MG63 (cell line): ENCODE measurements at regions not wholly inside any gene's neighbourhood (a gene's known extent, or its start where the extent isn't known, plus 50 kb on each side); places are given as distances from the start of the nearest gene placed in this dataset.

Source experiments
- DNase-seq: peaks from one replicate; pipeline ENCODE4 v3.0.0-alpha.2; 2020
- H3K27me3 ChIP-seq: fragments of 250-450 bp; sonication (Bioruptor Pico); 2 replicates; pipeline ENCODE4 v1.5.1; 2020; ENCODE audit warnings: mild to moderate bottlenecking, moderate library complexity
- H3K36me3 ChIP-seq: fragments of 250-450 bp; sonication (Bioruptor Pico); 2 replicates; pipeline ENCODE4 v1.5.1; 2020; ENCODE audit warnings: mild to moderate bottlenecking, moderate library complexity
- H3K4me3 ChIP-seq: fragments of 250-450 bp; sonication (Bioruptor Pico); 2 replicates; pipeline ENCODE4 v1.5.1; 2020; ENCODE audit warnings: mild to moderate bottlenecking, moderate library complexity
- H3K9me3 ChIP-seq: fragments of 250-450 bp; sonication (Bioruptor Pico); 2 replicates; pipeline ENCODE4 v1.5.1; 2020; ENCODE audit warnings: mild to moderate bottlenecking, moderate library complexity

DNA sequence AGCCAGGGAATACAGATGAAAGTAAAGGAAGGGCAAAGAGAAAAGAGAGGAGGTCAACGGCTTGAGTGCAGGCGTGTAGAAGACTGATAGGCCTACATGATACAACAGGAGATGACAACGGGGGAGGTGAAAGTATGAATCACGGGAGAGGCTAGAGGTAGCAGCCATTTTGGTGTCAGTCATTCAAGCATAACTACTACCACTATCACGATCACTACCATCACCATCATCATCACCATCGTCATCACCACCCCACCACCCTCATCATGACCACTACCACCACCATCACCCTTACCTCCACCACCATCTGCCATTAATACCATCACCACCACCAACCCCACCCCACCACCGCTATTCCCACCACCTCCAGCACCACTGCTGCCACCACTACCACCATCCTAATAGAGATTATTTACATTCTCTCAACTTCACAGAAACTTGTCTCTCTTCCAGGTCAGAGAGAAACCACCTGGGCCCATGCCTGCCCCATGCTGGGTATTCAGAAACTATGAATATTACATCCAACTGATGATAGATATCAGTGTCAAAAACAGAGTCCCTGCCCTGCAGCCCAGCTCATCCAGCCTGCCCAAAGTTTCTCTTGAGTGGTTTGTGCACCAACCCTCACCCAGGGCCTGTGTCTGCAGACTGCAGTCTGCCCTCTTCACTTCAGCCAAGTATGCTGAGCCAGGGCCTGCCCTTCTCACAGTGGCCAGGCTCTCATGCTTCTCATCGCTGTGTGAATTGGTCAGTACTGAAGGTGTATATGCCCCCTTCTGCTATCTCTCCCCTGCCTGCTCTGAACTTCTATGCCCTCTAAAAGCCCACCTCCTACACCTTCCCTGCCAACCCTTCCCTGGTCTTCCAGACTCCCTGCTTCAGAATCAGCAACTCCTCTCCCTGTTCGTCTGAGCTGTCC lies 215.6 kb upstream of the TLE3 start:
- Histone ChIP-seq H3K9me3 (0 out of 2 replicates have a peak, but pooled peaks cover 2% of the 10 kb centered on the region), H3K4me3 (no peak overlapping the region), H3K27me3 (no peaks in the 10 kb centered on the region), H3K36me3 (no peaks in the 10 kb centered on the region)
- DNase-seq = no peak

- Histone ChIP-seq H3K36me3 (no peaks in the 10 kb centered on the region), H3K9me3 (0 out of 2 replicates have a peak, but pooled peaks cover 2% of the 10 kb centered on the region), H3K4me3 (no peak overlapping the region), H3K27me3 (no peaks in the 10 kb centered on the region)
- no peak for DNase-seq
Measured at GRCh38 chr15:70311821-70312220, 214.1 kb upstream of the TLE3 start.

DNA sequence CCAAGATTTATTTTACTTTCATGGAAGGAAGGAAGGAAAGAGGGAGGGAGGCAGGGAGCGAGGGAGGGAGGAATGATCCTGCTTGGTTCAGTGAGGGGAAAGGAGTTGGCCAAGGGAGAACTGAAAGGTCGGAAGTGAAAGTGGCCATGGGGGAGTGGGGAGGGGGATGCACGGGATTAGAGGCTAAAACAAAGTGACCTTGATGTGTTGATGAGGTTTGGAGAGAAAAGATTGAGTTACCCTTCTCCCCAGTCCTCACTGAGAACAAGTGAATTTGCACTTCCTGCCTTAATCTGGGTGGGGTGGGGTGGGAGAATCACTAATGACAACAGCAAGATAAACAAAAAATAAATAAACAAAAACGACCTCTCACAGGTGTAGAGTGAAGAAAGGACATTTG lies 212.0 kb upstream of the TLE3 start:
- Histone ChIP-seq H3K36me3 (no peaks in the 10 kb centered on the region), H3K9me3 (0 out of 2 replicates have a peak, but pooled peaks cover 2% of the 10 kb centered on the region), H3K4me3 (no peak overlapping the region), H3K27me3 (peaks cover 3% of the 10 kb centered on the region; the same call in 1 of the 2 replicates)
- DNase-seq = no peak

DNA sequence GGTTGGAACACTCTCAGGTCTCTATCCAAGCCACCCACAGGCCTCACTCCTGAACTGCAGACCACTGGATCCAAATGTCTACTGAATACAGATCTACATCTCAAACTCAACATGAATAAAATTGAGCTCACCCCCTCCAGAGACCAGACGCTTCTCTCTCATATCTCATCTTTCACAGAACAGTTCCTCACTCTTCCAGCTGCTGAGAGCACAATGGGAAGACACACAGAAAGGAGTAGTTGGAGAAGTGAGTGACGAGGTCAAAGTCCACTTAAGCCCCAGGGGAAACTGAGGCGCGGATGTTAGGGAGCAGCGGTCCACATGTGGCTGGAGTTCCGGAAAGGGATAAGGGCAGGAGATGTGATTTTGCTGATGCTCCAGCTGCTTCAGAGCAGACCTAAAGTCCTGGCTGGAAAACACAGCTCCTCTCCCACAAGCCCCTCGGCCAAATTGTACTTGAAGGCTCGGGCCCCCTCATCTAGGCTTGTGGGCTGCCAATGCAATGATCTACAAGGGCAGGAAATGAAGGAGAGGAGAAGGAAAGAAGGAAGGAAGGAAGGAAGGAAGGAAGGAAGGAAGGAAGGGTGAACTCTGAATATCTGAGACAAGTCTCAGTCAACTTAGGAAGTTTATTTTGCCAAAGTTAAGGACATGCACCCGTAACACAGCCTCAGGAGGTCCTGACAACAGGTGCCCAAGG lies 211.2 kb upstream of the TLE3 start:
- DNase-seq = no peak
- Histone ChIP-seq H3K9me3 (0 out of 2 replicates have a peak, but pooled peaks cover 2% of the 10 kb centered on the region), H3K4me3 (no peak overlapping the region), H3K27me3 (peaks cover 3% of the 10 kb centered on the region; the same call in 1 of the 2 replicates), H3K36me3 (no peaks in the 10 kb centered on the region)

- Histone ChIP-seq H3K4me3 (no peak overlapping the region), H3K9me3 (0 out of 2 replicates have a peak, but pooled peaks cover 2% of the 10 kb centered on the region), H3K27me3 (peaks cover 3% of the 10 kb centered on the region; the same call in 1 of the 2 replicates), H3K36me3 (no peaks in the 10 kb centered on the region)
- no peak for DNase-seq
Measured at GRCh38 chr15:70308011-70308734, 210.5 kb upstream of the TLE3 start.

GRCh38 chr15:70306582-70306981 lies 208.9 kb upstream of the TLE3 start:
- DNase-seq = no peak
- Histone ChIP-seq H3K36me3 (no peaks in the 10 kb centered on the region), H3K9me3 (0 out of 2 replicates have a peak, but pooled peaks cover 2% of the 10 kb centered on the region), H3K4me3 (no peak overlapping the region), H3K27me3 (peaks cover 3% of the 10 kb centered on the region; the same call in 1 of the 2 replicates)

DNA sequence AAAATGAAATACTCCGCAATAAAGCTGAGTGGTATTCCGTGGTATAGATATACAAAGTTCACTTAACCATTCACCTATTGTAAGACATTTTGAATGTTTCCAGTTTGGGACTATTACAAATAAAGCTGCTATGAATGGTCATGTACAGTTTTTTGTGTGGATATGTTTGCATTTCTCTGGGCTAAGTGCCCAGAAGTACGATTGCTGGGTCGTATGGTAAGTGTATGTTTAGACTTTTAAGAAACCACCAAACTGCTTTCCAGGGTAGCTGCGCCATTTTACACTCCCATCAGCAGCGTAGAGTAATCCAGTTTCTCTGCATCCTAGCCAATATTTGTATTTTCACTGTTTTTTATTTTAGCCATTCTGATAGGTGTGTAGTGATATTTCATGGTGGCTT lies 208.4 kb upstream of the TLE3 start:
- Histone ChIP-seq H3K27me3 (peaks cover 3% of the 10 kb centered on the region; the same call in 1 of the 2 replicates), H3K9me3 (no peaks in the 10 kb centered on the region), H3K4me3 (no peak overlapping the region), H3K36me3 (no peaks in the 10 kb centered on the region)
- no peak for DNase-seq

- H3K36me3 ChIP-seq = no peaks in the 10 kb centered on the region
- H3K27me3 ChIP-seq = peaks cover 3% of the 10 kb centered on the region; the same call in 1 of the 2 replicates
- DNase-seq = no peak
- H3K9me3 ChIP-seq = no peaks in the 10 kb centered on the region
- H3K4me3 ChIP-seq = no peak overlapping the region
Measured at GRCh38 chr15:70303981-70304380, 206.3 kb upstream of the TLE3 start.

GRCh38 chr15:70302360-70302759 lies 204.6 kb upstream of the TLE3 start:
- Histone ChIP-seq H3K36me3 (no peaks in the 10 kb centered on the region), H3K27me3 (peaks cover 3% of the 10 kb centered on the region; the same call in 1 of the 2 replicates), H3K9me3 (no peaks in the 10 kb centered on the region), H3K4me3 (no peak overlapping the region)
- DNase-seq = no peak

GRCh38 chr15:70301396-70301795 lies 203.7 kb upstream of the TLE3 start:
- DNase-seq = no peak
- H3K36me3 ChIP-seq = no peaks in the 10 kb centered on the region
- H3K4me3 ChIP-seq = no peak overlapping the region
- peaks cover 3% of the 10 kb centered on the region; the same call in 1 of the 2 replicates for H3K27me3 ChIP-seq
- no peaks in the 10 kb centered on the region for H3K9me3 ChIP-seq

GRCh38 chr15:70299931-70300869 lies 202.5 kb upstream of the TLE3 start:
- Histone ChIP-seq H3K4me3 (no peak overlapping the region), H3K27me3 (no peaks in the 10 kb centered on the region), H3K9me3 (no peaks in the 10 kb centered on the region), H3K36me3 (no peaks in the 10 kb centered on the region)
- DNase-seq = no peak

DNA sequence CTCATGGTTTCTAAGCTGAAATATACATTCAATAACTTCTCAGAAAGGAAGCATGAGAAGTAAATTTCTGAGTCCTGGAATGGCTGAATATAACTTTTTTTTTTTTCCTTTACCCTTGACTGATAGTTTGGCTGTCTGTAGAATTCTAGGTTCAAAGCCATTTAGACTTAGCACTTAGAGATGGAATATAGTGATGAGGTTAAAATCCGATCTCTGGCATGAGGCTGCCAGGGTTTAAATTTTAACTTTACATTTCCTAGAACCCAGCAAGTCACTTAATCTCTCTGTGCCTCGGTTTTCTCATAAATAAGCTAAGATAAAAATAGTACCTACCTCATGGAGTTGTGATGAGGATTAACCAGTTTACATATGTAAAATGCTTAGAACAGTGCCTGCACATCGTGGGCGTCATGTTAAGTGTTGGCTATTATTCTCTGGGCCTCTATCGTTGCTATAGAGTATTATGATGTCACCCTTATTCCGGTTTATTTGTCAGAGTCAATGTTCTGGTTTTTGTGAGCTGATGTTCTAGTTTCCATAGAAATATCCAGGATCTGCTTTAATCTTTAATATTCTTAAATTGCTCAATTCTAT lies 199.8 kb upstream of the TLE3 start:
- DNase-seq = no peak
- no peaks in the 10 kb centered on the region for H3K9me3 ChIP-seq
- no peak overlapping the region for H3K4me3 ChIP-seq
- no peaks in the 10 kb centered on the region for H3K27me3 ChIP-seq
- H3K36me3 ChIP-seq = no peaks in the 10 kb centered on the region

DNA sequence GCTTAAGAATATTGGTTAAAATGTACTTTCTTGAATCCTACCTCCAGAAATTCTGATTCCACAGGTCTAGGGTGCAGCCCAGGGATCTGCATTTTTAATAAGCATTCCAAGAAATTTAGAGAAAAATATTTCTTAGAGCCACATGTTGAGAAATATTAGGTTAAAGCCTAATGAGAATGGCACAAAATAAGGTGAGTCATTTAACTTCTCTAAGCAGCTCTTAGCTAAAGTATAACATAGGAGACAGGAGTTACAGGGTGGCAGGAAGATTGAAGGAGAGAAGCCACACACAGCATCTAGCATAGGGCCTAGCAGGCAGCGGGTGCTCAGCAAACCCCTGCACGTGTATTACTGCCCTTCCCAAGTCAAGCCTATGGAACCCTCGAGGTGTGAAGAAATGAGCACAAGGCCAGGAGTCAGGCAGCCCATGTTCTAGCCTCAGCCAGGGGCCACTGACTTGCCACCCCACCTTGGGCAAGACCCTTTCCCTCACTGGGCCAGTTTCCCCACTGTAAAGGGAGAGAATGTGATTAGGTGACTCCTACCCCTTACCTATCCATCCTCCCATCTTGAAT lies 197.1 kb upstream of the TLE3 start:
- DNase-seq = no peak
- no peak overlapping the region for H3K4me3 ChIP-seq
- no peaks in the 10 kb centered on the region for H3K27me3 ChIP-seq
- H3K36me3 ChIP-seq = no peaks in the 10 kb centered on the region
- no peaks in the 10 kb centered on the region for H3K9me3 ChIP-seq

DNA sequence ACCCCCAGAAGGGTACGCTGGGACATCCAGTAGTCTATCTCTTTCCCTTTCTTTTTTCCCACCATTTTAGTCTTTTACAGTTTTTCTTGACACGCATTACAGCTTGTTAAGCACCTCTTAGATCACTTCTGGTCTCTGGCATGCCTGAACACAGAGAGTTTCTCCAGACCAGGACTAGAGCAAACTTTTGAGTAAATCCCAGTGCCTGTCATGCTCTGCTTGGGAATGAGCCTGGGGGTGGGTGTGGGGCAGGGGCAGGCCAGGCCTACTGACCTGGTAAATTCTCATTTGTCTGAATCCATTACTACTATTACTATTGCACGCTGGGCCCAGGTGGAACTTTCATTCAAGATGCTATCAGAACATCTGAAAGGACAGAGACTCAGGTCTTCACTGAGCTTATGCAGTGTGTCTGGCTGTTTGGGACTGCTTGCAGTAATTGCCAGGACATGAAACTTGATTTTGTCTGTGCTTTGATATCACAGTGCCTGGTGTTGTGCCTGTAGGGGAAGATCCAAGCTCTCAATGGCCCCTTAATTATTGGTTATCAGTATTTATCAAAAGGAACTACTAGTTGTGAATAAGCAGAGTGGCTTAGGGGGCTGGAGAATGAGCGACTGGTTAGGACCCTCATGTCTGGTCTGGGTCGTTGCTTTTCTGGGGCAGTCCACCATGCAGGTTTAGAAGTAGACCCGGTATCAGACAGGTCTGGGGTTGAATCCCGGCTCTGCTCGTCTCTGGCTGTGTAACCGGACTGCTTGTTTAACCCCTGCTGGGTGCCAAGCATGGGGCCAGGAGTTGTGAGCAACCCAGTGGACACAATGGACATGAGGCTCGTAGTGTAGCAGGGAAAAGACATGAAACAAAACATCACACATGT lies 196.1 kb upstream of the TLE3 start:
- H3K9me3 ChIP-seq = no peaks in the 10 kb centered on the region
- no peak overlapping the region for H3K4me3 ChIP-seq
- no peaks in the 10 kb centered on the region for H3K36me3 ChIP-seq
- H3K27me3 ChIP-seq = no peaks in the 10 kb centered on the region
- no peak for DNase-seq
